ENCODE measurements at regions not wholly inside any gene's neighbourhood (a gene's known extent, or its start where the extent isn't known, plus 50 kb on each side); places are given as distances from the start of the nearest gene placed in this dataset.
A peak's percentile ranks its signal among the peaks of the same experiment; 100 is the strongest.

- Mint-ChIP-seq H3K27ac (peak overlapping the region in 1 of 2 donors; percentile 84), H3K27me3 (no peaks in the 10 kb centered on the region), H3K4me3 (no peak overlapping the region), H3K9me3 (peaks cover 7% of the 10 kb centered on the region), H3K4me1 (ENCODE audit: low read depth in 2 of 2) (peaks cover 31 to 35% of the 10 kb centered on the region in 2 donors), H3K36me3 (no peaks in the 10 kb centered on the region)
- no peak for ATAC-seq
- no peak for DNase-seq (ENCODE audit: low spot score)
These were observed 228.5 kb downstream of the ESM1 start for GRCh38 chr5:54756796-54757402.

- Mint-ChIP-seq H3K9me3 (peaks cover 7% of the 10 kb centered on the region), H3K27ac (peak overlapping the region in 1 of 2 donors; percentile 84), H3K36me3 (no peaks in the 10 kb centered on the region), H3K4me3 (peak overlapping the region; percentile 18), H3K27me3 (no peaks in the 10 kb centered on the region), H3K4me1 (ENCODE audit: low read depth in 2 of 2) (peaks cover 30 to 36% of the 10 kb centered on the region in 2 donors)
- ATAC-seq (no peak), DNase-seq (ENCODE audit: low spot score) (no peak)
These were observed 229.1 kb downstream of the ESM1 start for GRCh38 chr5:54756301-54756700.

- Mint-ChIP-seq H3K27me3 (no peaks in the 10 kb centered on the region), H3K9me3 (peaks cover 7% of the 10 kb centered on the region), H3K27ac (no peak overlapping the region), H3K4me3 (no peak overlapping the region), H3K36me3 (peaks cover 4% of the 10 kb centered on the region), H3K4me1 (ENCODE audit: low read depth in 2 of 2) (peaks cover 17 to 26% of the 10 kb centered on the region in 2 donors)
- ATAC-seq (no peak), DNase-seq (ENCODE audit: low spot score) (no peak)
These were observed 230.5 kb downstream of the ESM1 start for GRCh38 chr5:54754878-54755277.

- no peaks in the 10 kb centered on the region for H3K27me3 Mint-ChIP-seq
- peaks cover 7% of the 10 kb centered on the region for H3K9me3 Mint-ChIP-seq
- no peak overlapping the region for H3K27ac Mint-ChIP-seq
- H3K36me3 Mint-ChIP-seq: peaks cover 4% of the 10 kb centered on the region
- ATAC-seq (no peak), DNase-seq (ENCODE audit: low spot score) (no peak)
- H3K4me1 Mint-ChIP-seq (ENCODE audit: low read depth in 2 of 2): peaks cover 17 to 26% of the 10 kb centered on the region in 2 donors
- H3K4me3 Mint-ChIP-seq: no peak overlapping the region
These were observed 231.0 kb downstream of the ESM1 start for GRCh38 chr5:54754420-54754819.

GRCh38 chr5:54753753-54754152, 231.6 kb downstream of the ESM1 start:
- DNase-seq (ENCODE audit: low spot score) (no peak), ATAC-seq (no peak)
- peaks cover 17 to 26% of the 10 kb centered on the region in 2 donors for H3K4me1 Mint-ChIP-seq (ENCODE audit: low read depth in 2 of 2)
- H3K36me3 Mint-ChIP-seq: peaks cover 4% of the 10 kb centered on the region
- H3K9me3 Mint-ChIP-seq: peaks cover 7% of the 10 kb centered on the region
- H3K27ac Mint-ChIP-seq: no peak overlapping the region
- no peaks in the 10 kb centered on the region for H3K27me3 Mint-ChIP-seq
- no peak overlapping the region for H3K4me3 Mint-ChIP-seq

- Mint-ChIP-seq H3K27ac (peak overlapping the region in 1 of 2 donors; percentile 89), H3K36me3 (peaks cover 4% of the 10 kb centered on the region), H3K4me3 (no peak overlapping the region), H3K4me1 (ENCODE audit: low read depth in 2 of 2) (peaks cover 17 to 26% of the 10 kb centered on the region in 2 donors), H3K9me3 (peaks cover 7% of the 10 kb centered on the region), H3K27me3 (no peaks in the 10 kb centered on the region)
- ATAC-seq (peak in 1 of 2 donors; percentile 83), DNase-seq (ENCODE audit: low spot score) (no peak)
These were observed 232.4 kb downstream of the ESM1 start for GRCh38 chr5:54753034-54753433.

- Mint-ChIP-seq H3K4me1 (ENCODE audit: low read depth in 2 of 2) (peaks cover 17 to 20% of the 10 kb centered on the region in 2 donors), H3K4me3 (no peak overlapping the region), H3K27ac (no peak overlapping the region), H3K36me3 (peaks cover 4% of the 10 kb centered on the region), H3K9me3 (no peaks in the 10 kb centered on the region), H3K27me3 (no peaks in the 10 kb centered on the region)
- ATAC-seq (no peak), DNase-seq (ENCODE audit: low spot score) (no peak)
These were observed 231.0 kb downstream of the SNX18 start for GRCh38 chr5:54748527-54748926.

- peaks cover 4% of the 10 kb centered on the region for H3K36me3 Mint-ChIP-seq
- no peak for ATAC-seq
- H3K9me3 Mint-ChIP-seq: no peaks in the 10 kb centered on the region
- DNase-seq (ENCODE audit: low spot score): no peak
- H3K27ac Mint-ChIP-seq: no peak overlapping the region
- H3K27me3 Mint-ChIP-seq: no peaks in the 10 kb centered on the region
- H3K4me1 Mint-ChIP-seq (ENCODE audit: low read depth in 2 of 2): peaks cover 17 to 23% of the 10 kb centered on the region in 2 donors
- no peak overlapping the region for H3K4me3 Mint-ChIP-seq
These were observed 229.3 kb downstream of the SNX18 start for GRCh38 chr5:54746777-54747398.

GRCh38 chr5:54746346-54746745, 228.8 kb downstream of the SNX18 start:
- peaks cover 4% of the 10 kb centered on the region for H3K36me3 Mint-ChIP-seq
- peaks cover 16 to 23% of the 10 kb centered on the region in 2 donors for H3K4me1 Mint-ChIP-seq (ENCODE audit: low read depth in 2 of 2)
- H3K27ac Mint-ChIP-seq: no peak overlapping the region
- no peak for ATAC-seq
- no peaks in the 10 kb centered on the region for H3K27me3 Mint-ChIP-seq
- DNase-seq (ENCODE audit: low spot score): no peak
- no peak overlapping the region for H3K4me3 Mint-ChIP-seq
- no peaks in the 10 kb centered on the region for H3K9me3 Mint-ChIP-seq

GRCh38 chr5:54745599-54745998, 228.0 kb downstream of the SNX18 start:
- Mint-ChIP-seq H3K4me3 (no peak overlapping the region), H3K27me3 (no peaks in the 10 kb centered on the region), H3K36me3 (no peaks in the 10 kb centered on the region), H3K4me1 (ENCODE audit: low read depth in 2 of 2) (peaks cover 15 to 30% of the 10 kb centered on the region in 2 donors), H3K27ac (no peak overlapping the region), H3K9me3 (no peaks in the 10 kb centered on the region)
- ATAC-seq: no peak
- no peak for DNase-seq (ENCODE audit: low spot score)

GRCh38 chr5:54743997-54744788, 226.6 kb downstream of the SNX18 start:
- H3K4me3 Mint-ChIP-seq: peak overlapping the region; percentile 77
- peak overlapping the region; percentile 81 to 89 for H3K27ac Mint-ChIP-seq
- DNase-seq (ENCODE audit: low spot score): peak; percentile 74
- H3K36me3 Mint-ChIP-seq: no peaks in the 10 kb centered on the region
- peak; percentile 82 to 94 for ATAC-seq
- H3K4me1 Mint-ChIP-seq (ENCODE audit: low read depth in 2 of 2): peaks cover 26 to 42% of the 10 kb centered on the region in 2 donors
- H3K27me3 Mint-ChIP-seq: no peaks in the 10 kb centered on the region
- H3K9me3 Mint-ChIP-seq: no peaks in the 10 kb centered on the region

GRCh38 chr5:54743581-54743980, 226.0 kb downstream of the SNX18 start:
- H3K27ac Mint-ChIP-seq: peak overlapping the region; percentile 81 to 89
- no peaks in the 10 kb centered on the region for H3K36me3 Mint-ChIP-seq
- H3K4me3 Mint-ChIP-seq: no peak overlapping the region
- H3K4me1 Mint-ChIP-seq (ENCODE audit: low read depth in 2 of 2): peaks cover 27 to 48% of the 10 kb centered on the region in 2 donors
- ATAC-seq: no peak
- H3K27me3 Mint-ChIP-seq: peaks cover 0 to 2% of the 10 kb centered on the region in 2 donors
- no peak for DNase-seq (ENCODE audit: low spot score)
- no peaks in the 10 kb centered on the region for H3K9me3 Mint-ChIP-seq

- Mint-ChIP-seq H3K36me3 (no peaks in the 10 kb centered on the region), H3K4me1 (ENCODE audit: low read depth in 2 of 2) (peaks cover 30 to 56% of the 10 kb centered on the region in 2 donors), H3K9me3 (no peaks in the 10 kb centered on the region), H3K27ac (no peak overlapping the region), H3K4me3 (no peak overlapping the region), H3K27me3 (peaks cover 0 to 2% of the 10 kb centered on the region in 2 donors)
- DNase-seq (ENCODE audit: low spot score): no peak
- no peak for ATAC-seq
These were observed 224.9 kb downstream of the SNX18 start for GRCh38 chr5:54742417-54742891.

GRCh38 chr5:54741711-54742110, 224.2 kb downstream of the SNX18 start:
- no peaks in the 10 kb centered on the region for H3K9me3 Mint-ChIP-seq
- no peaks in the 10 kb centered on the region for H3K36me3 Mint-ChIP-seq
- peaks cover 30 to 56% of the 10 kb centered on the region in 2 donors for H3K4me1 Mint-ChIP-seq (ENCODE audit: low read depth in 2 of 2)
- no peak overlapping the region for H3K4me3 Mint-ChIP-seq
- no peak for ATAC-seq
- peaks cover 0 to 2% of the 10 kb centered on the region in 2 donors for H3K27me3 Mint-ChIP-seq
- no peak for DNase-seq (ENCODE audit: low spot score)
- no peak overlapping the region for H3K27ac Mint-ChIP-seq

All from natural killer cell treated with Interleukin-12 subunit alpha and Interleukin-12 subunit beta and Interleukin-15 and Interleukin-18, amount 100 ng/mL, for 72 hours (primary cell).